Fibroblast of peridontal ligament (primary cell): ENCODE measurements at regions not wholly inside any gene's neighbourhood (a gene's known extent, or its start where the extent isn't known, plus 50 kb on each side); places are given as distances from the start of the nearest gene placed in this dataset.
A peak's percentile ranks its signal among the peaks of the same experiment; 100 is the strongest.
"Not testable (repeated sequence)": the region's sequence is repeated elsewhere in the genome, so short reads cannot be mapped to it uniquely, and the experiment has no call there.

Source experiments
- DNase-seq: peaks from one replicate; pipeline ENCODE4 v3.0.0-alpha.2; 2010; ENCODE audit errors: extremely low read depth

DNA sequence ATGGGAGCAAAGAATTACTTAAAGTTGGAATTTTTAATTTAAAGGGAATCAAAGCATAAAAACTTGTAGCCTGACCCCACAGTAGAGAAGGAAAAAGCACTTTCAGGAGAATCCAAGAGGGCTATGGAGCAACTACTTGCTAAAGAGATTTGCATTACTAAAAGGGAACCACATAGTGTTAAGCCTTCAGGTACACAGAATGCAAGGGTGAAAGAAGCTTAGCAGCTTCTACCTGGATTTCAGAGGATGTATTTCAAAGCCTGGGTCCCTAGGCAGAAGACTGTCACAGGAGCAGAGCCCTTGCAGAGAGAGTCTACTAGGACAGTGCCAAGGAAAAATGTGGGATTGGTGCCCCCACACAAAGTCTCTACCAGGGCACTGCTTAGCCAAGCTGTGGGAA lies 575.0 kb downstream of the GBE1 start:
- DNase-seq: no peak

- not testable (repeated sequence) for DNase-seq
Measured at GRCh38 chr3:81182086-81182875, 579.2 kb downstream of the GBE1 start.

DNA sequence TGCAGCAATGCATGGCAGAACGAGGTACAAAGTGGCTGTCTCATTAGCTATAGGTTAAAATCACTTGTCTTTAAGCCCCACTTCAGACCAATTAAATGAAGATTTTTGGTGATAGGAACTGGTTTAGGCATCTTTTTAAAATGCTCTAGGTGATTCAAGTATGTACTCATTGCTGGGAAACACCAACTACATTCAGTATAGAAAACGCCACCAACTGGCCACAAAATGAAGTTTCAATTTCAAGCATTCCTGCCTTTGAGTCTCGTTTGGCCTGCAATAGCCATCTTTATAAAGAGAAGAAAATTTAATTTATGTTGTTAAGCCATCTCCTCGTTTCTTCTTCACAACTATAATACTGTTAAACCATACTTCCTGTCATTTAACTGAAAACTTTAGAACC lies 587.9 kb downstream of the GBE1 start:
- DNase-seq: peak; percentile 2

DNA sequence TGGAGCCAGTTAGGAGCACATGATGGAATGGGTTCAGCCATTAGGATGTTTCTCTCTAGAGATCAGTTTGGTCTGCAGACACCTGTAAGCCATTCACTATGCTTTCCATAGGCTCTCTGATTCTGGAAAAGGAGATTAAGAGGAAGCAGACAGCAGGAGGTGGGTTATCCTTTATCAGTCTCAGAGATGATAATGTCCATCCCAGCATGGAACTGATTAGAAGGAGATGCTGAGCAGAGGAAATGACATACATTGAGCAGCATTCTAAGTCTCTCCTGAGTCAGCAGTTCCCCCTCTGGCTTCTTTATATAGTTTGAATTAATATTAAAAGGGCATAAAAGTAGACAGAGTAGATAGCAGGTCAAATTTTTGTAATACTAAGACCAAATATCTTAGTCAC lies 591.1 kb downstream of the GBE1 start:
- DNase-seq: no peak

GRCh38 chr3:81164806-81165205 lies 596.6 kb downstream of the GBE1 start:
- no peak for DNase-seq

DNA sequence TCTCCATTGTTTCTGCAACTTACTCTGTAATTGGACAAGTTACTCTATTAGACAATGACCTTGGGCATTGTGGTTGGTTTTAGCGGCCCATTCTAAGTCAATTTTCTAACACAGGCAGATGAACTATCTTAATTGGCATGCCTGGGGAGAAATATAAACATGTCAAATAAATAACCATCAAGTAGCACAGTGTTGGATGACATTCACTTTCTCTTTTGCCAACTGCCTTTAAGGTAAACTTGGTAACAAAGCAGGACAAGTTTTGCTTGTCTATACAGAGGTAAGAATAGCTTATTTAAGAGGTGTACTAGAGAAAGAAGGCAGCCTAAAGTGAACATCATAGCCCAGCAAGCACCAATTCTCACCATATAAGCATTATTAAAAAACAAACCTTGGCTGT lies 599.6 kb downstream of the GBE1 start:
- no peak for DNase-seq

- DNase-seq: no peak
Measured at GRCh38 chr3:81161100-81161499, 600.3 kb downstream of the GBE1 start.

DNA sequence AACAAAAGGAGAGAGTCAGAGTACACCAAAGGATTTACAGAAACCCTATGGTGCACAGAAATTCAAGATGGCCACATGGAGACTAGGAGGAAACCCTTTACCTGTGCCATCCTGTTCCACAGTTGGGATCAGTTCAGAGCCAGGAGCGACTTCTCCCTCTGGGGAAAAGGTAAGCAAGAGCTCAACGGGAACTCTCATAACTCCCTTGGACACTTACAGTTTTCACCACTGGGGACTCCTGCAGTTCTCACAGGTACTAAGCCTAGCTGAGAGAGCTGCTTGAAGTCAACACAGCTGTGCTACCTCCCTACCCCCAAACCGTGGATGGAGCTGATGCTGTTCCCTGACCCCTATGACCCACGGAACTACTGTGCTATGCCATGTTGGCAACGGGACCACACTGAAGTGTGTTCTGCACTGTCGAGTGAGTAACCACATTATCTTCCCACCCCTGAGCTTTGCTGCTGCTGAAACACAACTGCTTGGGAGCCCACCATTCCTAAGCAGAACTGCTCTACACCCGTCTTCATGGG lies 606.8 kb downstream of the GBE1 start:
- DNase-seq: no peak

DNA sequence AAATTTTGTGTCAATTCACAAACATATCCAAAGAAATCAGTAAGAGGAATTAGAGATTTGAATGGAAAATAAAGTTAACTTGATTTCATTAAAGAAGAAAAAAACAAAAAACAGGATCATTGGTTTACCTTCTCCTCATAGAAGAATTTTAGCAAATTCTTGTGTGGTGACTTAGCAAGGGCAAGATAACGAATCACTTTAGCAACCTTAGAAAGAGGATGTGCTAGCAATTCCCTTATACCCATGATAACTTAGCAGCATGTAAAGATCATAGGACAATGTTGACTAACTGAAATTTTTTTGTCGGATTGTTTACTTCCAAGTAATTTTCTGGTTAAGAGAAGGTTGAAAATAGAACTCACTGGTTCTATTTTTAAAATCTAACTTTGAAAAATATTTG lies 609.3 kb downstream of the GBE1 start:
- DNase-seq: no peak

DNA sequence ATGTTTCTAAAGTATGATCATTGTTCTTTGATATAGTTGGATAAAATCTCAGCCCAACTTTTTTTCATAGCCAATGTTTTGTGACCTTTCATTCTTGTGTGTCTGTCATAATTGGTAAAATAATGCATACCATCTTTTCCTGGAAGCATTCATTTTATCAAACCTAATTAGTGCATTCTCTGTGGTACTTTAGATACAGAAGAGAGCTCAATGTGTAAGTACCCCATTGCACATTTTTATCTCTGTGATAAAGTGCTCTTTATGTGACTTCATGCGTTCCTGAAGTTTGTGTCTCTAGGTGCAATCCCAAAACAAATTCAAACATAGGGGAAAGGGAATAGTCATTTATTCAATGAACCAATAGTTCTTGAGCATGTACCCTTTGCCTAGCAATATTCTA lies 628.5 kb downstream of the GBE1 start:
- no peak for DNase-seq

GRCh38 chr3:81105789-81106488 lies 655.5 kb downstream of the GBE1 start:
- no peak for DNase-seq

DNA sequence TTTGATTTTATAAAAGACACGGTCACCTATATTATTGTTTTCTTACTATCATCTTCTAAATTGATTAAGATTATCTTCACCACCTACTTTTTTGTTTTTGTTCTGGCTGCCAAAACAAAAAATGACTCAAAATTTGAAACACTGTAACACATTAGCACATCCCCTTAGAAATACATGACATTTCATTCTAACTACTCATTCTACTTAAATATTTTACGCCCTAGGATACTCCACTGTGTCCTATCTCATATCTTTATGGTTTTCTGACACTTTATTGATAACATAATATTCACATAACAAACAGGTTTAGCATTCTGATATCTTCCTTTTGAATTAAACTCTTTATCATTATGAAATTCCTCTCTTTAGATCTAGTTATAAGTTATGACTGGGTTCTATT lies 656.2 kb downstream of the GBE1 start:
- DNase-seq: no peak

DNA sequence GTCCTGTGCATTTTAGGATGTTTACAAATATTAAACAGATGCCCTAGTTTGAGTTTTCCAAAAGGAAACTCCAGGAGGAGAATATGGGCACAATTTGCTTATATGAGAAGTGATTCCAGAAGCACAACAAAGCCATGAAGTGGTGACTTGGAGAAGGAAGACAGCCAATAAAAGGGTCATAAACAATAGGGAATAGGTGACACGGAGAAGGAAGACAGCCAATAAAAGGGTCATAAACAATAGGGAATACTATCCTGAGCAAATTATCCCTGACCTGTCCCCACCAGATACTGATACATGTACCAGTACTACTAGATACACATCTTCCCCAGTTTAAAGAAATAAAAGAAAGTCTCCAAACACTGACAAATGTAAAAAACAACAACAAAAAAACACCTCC lies 663.6 kb downstream of the GBE1 start:
- no peak for DNase-seq

GRCh38 chr3:81095956-81096355 lies 665.5 kb downstream of the GBE1 start:
- DNase-seq: no peak

DNA sequence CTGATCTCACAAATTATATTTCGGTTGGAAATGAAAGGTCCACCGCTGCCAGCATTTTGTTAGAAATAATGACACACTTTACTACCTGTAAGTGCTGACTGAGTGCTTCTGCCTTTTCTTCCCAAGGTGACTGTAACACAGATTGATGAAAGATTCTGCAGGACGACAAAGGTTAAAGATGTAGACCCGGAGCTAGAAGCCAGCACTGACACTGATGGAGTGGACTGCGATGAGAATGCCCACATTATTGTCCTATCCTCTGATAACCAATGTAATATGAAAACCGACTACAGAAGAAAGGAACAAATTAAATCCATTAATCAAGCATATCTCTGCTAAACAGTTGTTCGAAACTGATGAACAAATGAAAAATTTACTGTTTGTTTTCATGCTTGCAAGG lies 666.5 kb downstream of the GBE1 start:
- DNase-seq: no peak

DNA sequence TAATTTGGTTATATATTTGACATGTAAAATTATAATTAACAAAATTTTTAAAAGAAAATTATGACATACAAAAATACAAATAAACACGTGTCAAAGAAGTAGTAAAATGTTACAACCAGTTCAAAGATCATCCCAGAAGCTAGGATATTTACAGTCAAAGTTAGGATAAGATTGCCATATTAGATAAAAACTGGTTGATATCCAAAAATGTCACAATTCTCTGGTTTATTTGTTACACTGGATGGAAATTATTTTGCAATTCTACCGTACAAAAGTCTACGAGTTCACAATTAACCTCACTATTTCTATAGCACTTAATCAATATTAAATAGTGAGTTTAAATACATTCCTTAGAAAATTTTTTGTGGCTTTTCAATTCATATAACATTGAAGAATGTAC lies 673.8 kb downstream of the GBE1 start:
- no peak for DNase-seq

- no peak for DNase-seq
Measured at GRCh38 chr3:81086348-81086747, 675.1 kb downstream of the GBE1 start.

- no peak for DNase-seq
Measured at GRCh38 chr3:81080608-81081007, 680.8 kb downstream of the GBE1 start.

DNA sequence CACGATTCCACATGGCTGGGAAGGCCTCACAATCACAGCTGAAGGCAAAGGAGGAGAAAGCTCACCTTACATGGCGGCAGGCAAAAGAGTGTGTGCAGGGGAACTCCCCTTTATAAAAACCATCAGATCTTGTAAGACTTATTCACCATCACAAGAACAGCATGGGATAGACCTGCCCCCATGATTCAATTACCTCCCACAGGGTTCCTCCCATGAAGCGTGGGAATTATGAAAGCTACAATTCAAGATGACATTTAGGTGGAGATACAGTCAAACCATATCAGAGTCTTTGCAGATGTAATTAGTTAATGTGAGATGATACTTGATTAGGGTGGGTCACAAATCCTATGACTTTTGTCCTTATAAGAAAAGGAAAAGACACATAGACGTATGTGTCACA lies 688.9 kb downstream of the GBE1 start:
- DNase-seq: no peak

DNA sequence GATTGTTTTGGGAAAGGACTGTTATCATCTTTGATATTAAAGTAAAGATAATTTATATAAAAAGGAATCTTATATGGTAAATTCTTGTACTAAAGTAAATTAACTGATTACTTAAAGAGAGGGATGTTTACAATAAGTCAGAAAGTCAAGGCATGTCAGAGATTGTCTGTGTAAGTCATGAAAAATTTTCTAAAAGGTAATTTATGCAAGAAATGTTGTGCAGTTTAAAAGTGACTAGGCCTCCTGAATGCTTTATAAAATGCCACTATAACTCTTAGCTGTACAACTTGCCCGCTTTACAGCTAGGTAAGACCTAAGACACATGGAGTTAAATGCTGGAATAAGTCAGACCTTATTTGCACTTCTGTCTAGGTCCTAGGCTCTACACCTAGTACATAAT lies 692.9 kb downstream of the GBE1 start:
- DNase-seq: no peak

- DNase-seq: no peak
Measured at GRCh38 chr3:81063896-81064295, 697.5 kb downstream of the GBE1 start.

- not testable (repeated sequence) for DNase-seq
Measured at GRCh38 chr3:81051133-81051532, 710.3 kb downstream of the GBE1 start.

- DNase-seq: no peak
Measured at GRCh38 chr3:81048058-81048665, 713.3 kb downstream of the GBE1 start.
